ENCODE measurements at regions not wholly inside any gene's neighbourhood (a gene's known extent, or its start where the extent isn't known, plus 50 kb on each side); places are given as distances from the start of the nearest gene placed in this dataset.

- Histone ChIP-seq H4K20me1 (ENCODE audit: insufficient read depth) (no peaks in the 10 kb centered on the region), H3K27ac (no peak overlapping the region), H3K9ac (no peak overlapping the region), H3K4me2 (no peak overlapping the region), H3K36me3 (ENCODE audit: insufficient read depth) (no peaks in the 10 kb centered on the region), H3K27me3 (ENCODE audit: insufficient read depth, low read depth) (no peaks in the 10 kb centered on the region), H3K79me2 (ENCODE audit: insufficient read depth, low read depth) (no peaks in the 10 kb centered on the region), H3K4me3 (IDR thresholded peaks at IDR 0.05; ENCODE audit: insufficient read depth, low read depth, low read length) (no peak overlapping the region), H3K4me1 (ENCODE audit: low read depth, poor library complexity, severe bottlenecking) (no peaks in the 10 kb centered on the region), H2AFZ (ENCODE audit: low read depth) (no peak overlapping the region)
- no peak for TF ChIP-seq CTCF (conservative IDR thresholded peaks at IDR 0.05; ENCODE audit: low read depth, low read length)
These were observed 67.1 kb upstream of the TOP3B start for GRCh38 chr22:22049684-22050083.

GRCh38 chr22:22048981-22049531, 66.5 kb upstream of the TOP3B start:
- Histone ChIP-seq H3K27ac (no peak overlapping the region), H3K36me3 (ENCODE audit: insufficient read depth) (no peaks in the 10 kb centered on the region), H3K4me1 (ENCODE audit: low read depth, poor library complexity, severe bottlenecking) (no peaks in the 10 kb centered on the region), H3K4me2 (no peak overlapping the region), H2AFZ (ENCODE audit: low read depth) (no peak overlapping the region), H3K9ac (no peak overlapping the region), H3K27me3 (ENCODE audit: insufficient read depth, low read depth) (no peaks in the 10 kb centered on the region), H4K20me1 (ENCODE audit: insufficient read depth) (no peaks in the 10 kb centered on the region), H3K79me2 (ENCODE audit: insufficient read depth, low read depth) (no peaks in the 10 kb centered on the region), H3K4me3 (IDR thresholded peaks at IDR 0.05; ENCODE audit: insufficient read depth, low read depth, low read length) (no peak overlapping the region)
- TF ChIP-seq CTCF (conservative IDR thresholded peaks at IDR 0.05; ENCODE audit: low read depth, low read length) = no peak

- Histone ChIP-seq H3K4me2 (no peak overlapping the region), H3K4me1 (ENCODE audit: low read depth, poor library complexity, severe bottlenecking) (no peaks in the 10 kb centered on the region), H3K9ac (no peak overlapping the region), H3K36me3 (ENCODE audit: insufficient read depth) (no peaks in the 10 kb centered on the region), H3K4me3 (IDR thresholded peaks at IDR 0.05; ENCODE audit: insufficient read depth, low read depth, low read length) (no peak overlapping the region), H3K27me3 (ENCODE audit: insufficient read depth, low read depth) (no peaks in the 10 kb centered on the region), H4K20me1 (ENCODE audit: insufficient read depth) (no peaks in the 10 kb centered on the region), H2AFZ (ENCODE audit: low read depth) (no peak overlapping the region), H3K27ac (no peak overlapping the region), H3K79me2 (ENCODE audit: insufficient read depth, low read depth) (no peaks in the 10 kb centered on the region)
- no peak for TF ChIP-seq CTCF (conservative IDR thresholded peaks at IDR 0.05; ENCODE audit: low read depth, low read length)
These were observed 65.8 kb upstream of the TOP3B start for GRCh38 chr22:22048318-22048942.

GRCh38 chr22:22047776-22048175, 65.2 kb upstream of the TOP3B start:
- Histone ChIP-seq H2AFZ (ENCODE audit: low read depth) (no peak overlapping the region), H3K36me3 (ENCODE audit: insufficient read depth) (no peaks in the 10 kb centered on the region), H3K4me1 (ENCODE audit: low read depth, poor library complexity, severe bottlenecking) (peaks cover under 1% of the 10 kb centered on the region), H3K4me2 (no peak overlapping the region), H3K27me3 (ENCODE audit: insufficient read depth, low read depth) (no peaks in the 10 kb centered on the region), H4K20me1 (ENCODE audit: insufficient read depth) (no peaks in the 10 kb centered on the region), H3K27ac (no peak overlapping the region), H3K79me2 (ENCODE audit: insufficient read depth, low read depth) (no peaks in the 10 kb centered on the region), H3K9ac (no peak overlapping the region), H3K4me3 (IDR thresholded peaks at IDR 0.05; ENCODE audit: insufficient read depth, low read depth, low read length) (no peak overlapping the region)
- TF ChIP-seq CTCF (conservative IDR thresholded peaks at IDR 0.05; ENCODE audit: low read depth, low read length) = no peak
